Transverse colon (tissue), 4 donors: ENCODE measurements at regions not wholly inside any gene's neighbourhood (a gene's known extent, or its start where the extent isn't known, plus 50 kb on each side); places are given as distances from the start of the nearest gene placed in this dataset.
"Not testable (repeated sequence)": the region's sequence is repeated elsewhere in the genome, so short reads cannot be mapped to it uniquely, and the experiment has no call there.

Experiments
- DNase-seq: peaks from one replicate; pipeline ENCODE4 v3.0.0-alpha.2; 2019
- H3K27ac ChIP-seq, 4 donors: fragments of 200-600 bp; sonication (generic); 2 replicates each; pipeline ENCODE4 v1.5.1; 2016 to 2018; ENCODE audit warnings: inconsistent platforms in 4 of 4
- H3K27me3 ChIP-seq: fragments of 200-600 bp; sonication (generic); 2 replicates; pipeline ENCODE4 v1.5.1; 2017; ENCODE audit warnings: inconsistent platforms
- H3K36me3 ChIP-seq, 4 donors: fragments of 200-600 bp; sonication (generic); 2 replicates each; pipeline ENCODE4 v1.5.1; 2017 to 2019; ENCODE audit warnings: inconsistent platforms in 4 of 4
- H3K4me1 ChIP-seq, 4 donors: fragments of 200-600 bp; sonication (generic); 2 replicates each; pipeline ENCODE4 v1.5.1; 2017 to 2020; ENCODE audit warnings: inconsistent platforms in 4 of 4
- H3K4me3 ChIP-seq, 4 donors: fragments of 200-600 bp; sonication (generic); 1 replicate in 1 of 4; 2 replicates in 3 of 4; pipeline versions ENCODE4 v1.5.1 to v1.6.1; 2017 to 2019; ENCODE audit warnings: inconsistent platforms in 4 of 4
- H3K9me3 ChIP-seq, 2 donors: fragments of 200-600 bp; sonication (generic); 2 replicates each; pipeline ENCODE4 v1.5.1; 2017 to 2019; ENCODE audit warnings: inconsistent platforms in 2 of 2
- EP300 ChIP-seq: sonication (generic); formaldehyde crosslinking; IDR thresholded peaks from one replicate; pipeline ENCODE4 v1.6.1; 2017; ENCODE audit warnings: antibody characterized with exemption, low read depth
- POLR2A ChIP-seq: fragments of 450-650 bp; IDR thresholded peaks from one replicate; pipeline ENCODE4 v1.6.1; 2016; ENCODE audit warnings: antibody characterized with exemption, mild to moderate bottlenecking, moderate library complexity
- POLR2AphosphoS5 ChIP-seq, 3 donors: sonication (generic); formaldehyde crosslinking; IDR thresholded peaks; one replicate each; pipeline ENCODE4 v1.6.1; 2016; ENCODE audit warnings: antibody characterized with exemption in 3 of 3
- WGBS, 2 donors: methylation state at CpG; one replicate each; pipeline ENCODE4 v1.1.5; 2018; ENCODE audit warnings: low coverage in 1 of 2; 5-methylcytosine and 5-hydroxymethylcytosine counted together
- in situ Hi-C, 4 donors: fragments of 200-750 bp; cut with MboI; loops; one replicate each; pipeline versions ENCODE4 v1.15.0 to v1.15.1; 2017; ENCODE audit warnings: low sequenced_read_pairs in 3 of 4, low pct_ligation_motif_present in 1 of 4, low pct_unique_long_range_greater_than_20kb in 1 of 4
- intact Hi-C: fragments of 100-400 bp; cut with DNase I; formaldehyde crosslinking; loops from one replicate; pipeline ENCODE4 v1.15.1; 2023; ENCODE audit warnings: low total_unique reads
- TF ChIP-seq, protein P1 (sequence below), 5 experiments: fragments of 200-600 bp in 3 of 5; fragments of 450-650 bp in 2 of 5; sonication (generic) in 3 of 5; IDR thresholded peaks; 1 replicate in 2 of 5; 2 replicates in 3 of 5; pipeline ENCODE4 v1.5.1; 2016 to 2017; ENCODE audit warnings: antibody characterized with exemption in 5 of 5, inconsistent platforms in 3 of 5, mild to moderate bottlenecking in 2 of 5, moderate library complexity in 1 of 5

DNA sequence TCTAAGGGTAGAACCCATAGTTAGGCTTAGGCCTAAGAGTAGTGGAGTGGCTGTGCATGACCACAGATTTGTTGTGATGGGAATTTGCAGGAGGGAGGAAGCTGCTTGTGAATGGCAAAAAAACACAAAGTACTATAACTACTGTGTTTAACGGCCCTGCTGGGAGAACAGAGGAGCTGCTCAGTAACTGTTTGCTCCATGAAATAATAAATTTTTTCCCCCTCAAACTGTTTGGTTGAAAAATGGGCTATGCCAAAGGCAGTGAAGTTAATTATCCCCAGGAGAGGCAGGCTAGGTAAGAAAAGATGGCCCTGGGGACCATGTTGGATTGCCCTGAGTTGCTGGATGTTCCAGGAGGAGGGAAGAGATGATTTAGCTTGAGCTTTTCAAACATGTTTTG lies 216.1 kb upstream of the ADRA1D start:
- 54 to 100% methylated on average over 1 of the region's 1 CpG for WGBS, 2 donors
- H3K27me3 ChIP-seq = no peaks in the 10 kb centered on the region
- no peaks in the 10 kb centered on the region for H3K4me1 ChIP-seq
- intact Hi-C loops (no loop called here), in situ Hi-C loops (no loop called here)
- TF ChIP-seq EP300 (no peak), POLR2AphosphoS5 (IDR thresholded peaks at IDR 0.05) (no peak), POLR2A (no peak)
- TF ChIP-seq, protein P1, sequence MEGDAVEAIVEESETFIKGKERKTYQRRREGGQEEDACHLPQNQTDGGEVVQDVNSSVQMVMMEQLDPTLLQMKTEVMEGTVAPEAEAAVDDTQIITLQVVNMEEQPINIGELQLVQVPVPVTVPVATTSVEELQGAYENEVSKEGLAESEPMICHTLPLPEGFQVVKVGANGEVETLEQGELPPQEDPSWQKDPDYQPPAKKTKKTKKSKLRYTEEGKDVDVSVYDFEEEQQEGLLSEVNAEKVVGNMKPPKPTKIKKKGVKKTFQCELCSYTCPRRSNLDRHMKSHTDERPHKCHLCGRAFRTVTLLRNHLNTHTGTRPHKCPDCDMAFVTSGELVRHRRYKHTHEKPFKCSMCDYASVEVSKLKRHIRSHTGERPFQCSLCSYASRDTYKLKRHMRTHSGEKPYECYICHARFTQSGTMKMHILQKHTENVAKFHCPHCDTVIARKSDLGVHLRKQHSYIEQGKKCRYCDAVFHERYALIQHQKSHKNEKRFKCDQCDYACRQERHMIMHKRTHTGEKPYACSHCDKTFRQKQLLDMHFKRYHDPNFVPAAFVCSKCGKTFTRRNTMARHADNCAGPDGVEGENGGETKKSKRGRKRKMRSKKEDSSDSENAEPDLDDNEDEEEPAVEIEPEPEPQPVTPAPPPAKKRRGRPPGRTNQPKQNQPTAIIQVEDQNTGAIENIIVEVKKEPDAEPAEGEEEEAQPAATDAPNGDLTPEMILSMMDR (IDR thresholded peaks at IDR 0.05) = no peak
- DNase-seq = no peak
- H3K36me3 ChIP-seq = no peaks in the 10 kb centered on the region
- no peaks in the 10 kb centered on the region for H3K9me3 ChIP-seq
- H3K27ac ChIP-seq = no peak overlapping the region
- H3K4me3 ChIP-seq = no peak overlapping the region

DNA sequence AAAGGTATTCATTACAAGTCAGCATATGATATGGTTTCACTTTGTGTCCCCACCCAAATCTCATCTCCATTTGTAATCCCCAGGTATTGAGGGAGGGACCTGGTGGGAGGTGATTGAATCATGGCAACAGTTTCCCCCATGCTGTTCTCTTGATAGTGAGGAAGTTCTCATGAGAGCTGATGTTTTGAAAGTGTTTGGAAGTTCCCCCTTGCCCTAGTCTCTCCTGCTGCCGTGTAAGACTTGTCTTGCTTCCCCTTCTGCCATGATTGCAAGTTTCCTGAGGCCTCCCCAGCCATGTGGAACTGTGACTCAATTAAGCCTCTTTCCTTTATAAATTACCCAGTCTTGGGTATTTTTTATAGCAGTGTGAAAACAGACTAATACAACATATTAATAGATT lies 213.7 kb upstream of the ADRA1D start:
- DNase-seq, H3K9me3 ChIP-seq, H3K27me3 ChIP-seq, intact Hi-C loops, H3K4me3 ChIP-seq, H3K36me3 ChIP-seq, in situ Hi-C loops, H3K27ac ChIP-seq, H3K4me1 ChIP-seq: not testable (repeated sequence)
- WGBS, 2 donors = 64% methylated on average over 1 of the region's 1 CpG; no CpG with 5 or more reads in 1 of the 2 donors

DNA sequence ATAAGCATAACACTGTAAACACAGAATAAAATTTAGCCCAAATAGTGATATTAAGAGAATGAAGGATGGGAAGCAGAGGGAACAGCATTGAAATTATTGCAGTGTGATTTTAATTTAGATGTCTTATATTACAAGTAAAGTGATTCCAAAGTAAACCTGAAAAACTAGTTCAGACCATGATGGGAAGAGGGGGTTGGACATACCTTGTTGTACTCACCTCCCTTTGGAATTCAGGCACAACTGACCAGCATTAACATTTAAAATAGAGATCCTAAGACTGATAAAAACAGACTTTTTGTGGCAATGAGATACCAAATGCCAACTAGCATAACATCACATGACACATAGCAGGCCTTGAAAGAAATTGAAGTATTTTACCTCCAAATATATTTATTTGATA lies 210.0 kb upstream of the ADRA1D start:
- intact Hi-C loops = no loop called here
- no peaks in the 10 kb centered on the region for H3K36me3 ChIP-seq
- in situ Hi-C loops = no loop called here
- TF ChIP-seq POLR2AphosphoS5 (IDR thresholded peaks at IDR 0.05) = no peak
- TF ChIP-seq, protein P1 (IDR thresholded peaks at IDR 0.05) = no peak
- H3K4me1 ChIP-seq = no peaks in the 10 kb centered on the region
- no peak for DNase-seq
- no peak overlapping the region for H3K27ac ChIP-seq
- H3K27me3 ChIP-seq = no peaks in the 10 kb centered on the region
- no peak overlapping the region for H3K4me3 ChIP-seq
- no peaks in the 10 kb centered on the region for H3K9me3 ChIP-seq

DNA sequence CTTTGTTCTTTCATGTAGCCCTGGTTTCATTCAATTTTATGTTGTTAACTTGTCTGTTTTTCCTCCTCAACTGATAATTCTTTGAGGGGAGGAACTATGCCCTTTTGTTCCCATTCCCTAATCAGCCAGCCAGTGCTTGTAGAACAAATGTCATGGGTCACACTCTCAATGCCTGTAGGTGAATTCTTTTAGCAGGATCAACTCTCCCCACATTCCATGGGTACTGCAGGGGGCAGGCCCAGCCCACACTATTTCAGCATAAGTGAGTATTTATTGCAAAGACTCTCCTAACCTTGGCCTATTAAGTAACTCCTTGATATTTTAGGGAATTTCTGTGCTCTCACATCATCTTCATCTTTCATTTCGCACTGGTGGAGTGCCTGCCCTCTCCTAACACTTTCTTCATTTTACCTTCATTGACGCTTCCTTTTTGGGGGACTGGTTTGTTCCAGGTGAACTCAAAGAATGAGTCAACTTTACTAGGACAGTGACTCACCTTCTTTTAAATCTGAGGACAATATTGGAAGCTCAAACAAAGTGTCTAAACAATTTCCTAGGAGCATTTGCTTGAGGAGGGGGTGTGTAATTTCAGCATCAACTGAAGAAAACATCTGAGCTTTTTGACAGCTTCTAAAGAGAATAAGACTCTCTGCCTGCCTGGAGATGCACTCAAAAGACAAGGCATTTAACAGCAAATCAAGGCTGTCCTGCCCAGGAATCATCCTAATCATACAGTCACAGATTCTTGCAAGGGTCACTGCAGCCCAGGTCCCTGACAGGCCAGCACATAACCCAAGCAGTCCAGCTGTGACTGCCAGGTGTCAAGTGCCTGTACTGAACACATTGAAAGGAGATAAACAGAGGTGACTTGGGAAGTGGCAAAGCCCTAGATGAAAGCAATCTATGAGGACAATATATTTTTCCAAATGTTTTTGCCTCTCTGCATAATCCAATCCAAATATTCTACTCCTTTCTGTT lies 208.8 kb upstream of the ADRA1D start:
- in situ Hi-C loops = no loop called here
- WGBS, 2 donors = 84 to 90% methylated on average over 2 of the region's 2 CpGs

More for the DNA sequence above, 208.8 kb upstream of the ADRA1D start:
- intact Hi-C loops = no loop called here
- H3K9me3 ChIP-seq = no peaks in the 10 kb centered on the region
- H3K27me3 ChIP-seq = no peaks in the 10 kb centered on the region
- H3K4me3 ChIP-seq = no peak overlapping the region
- no peaks in the 10 kb centered on the region for H3K4me1 ChIP-seq
- DNase-seq = no peak
- no peak overlapping the region for H3K27ac ChIP-seq
- no peaks in the 10 kb centered on the region for H3K36me3 ChIP-seq
- TF ChIP-seq, protein P1 (IDR thresholded peaks at IDR 0.05) = no peak
- TF ChIP-seq EP300 (no peak), POLR2AphosphoS5 (IDR thresholded peaks at IDR 0.05) (no peak), POLR2A (no peak)
